CD4-positive, alpha-beta T cell treated with Interleukin-15 for 4 hours (primary cell): ENCODE measurements at regions not wholly inside any gene's neighbourhood (a gene's known extent, or its start where the extent isn't known, plus 50 kb on each side); places are given as distances from the start of the nearest gene placed in this dataset.
"Not testable (repeated sequence)": the region's sequence is repeated elsewhere in the genome, so short reads cannot be mapped to it uniquely, and the experiment has no call there.

Source experiments
- DNase-seq: peaks from one replicate; pipeline ENCODE4 v3.0.0-alpha.2; 2020; ENCODE audit warnings: low spot score

- DNase-seq, result no peak
Measured at GRCh38 chr9:94033383-94033782, 50.9 kb upstream of the PTPDC1 start.

DNA sequence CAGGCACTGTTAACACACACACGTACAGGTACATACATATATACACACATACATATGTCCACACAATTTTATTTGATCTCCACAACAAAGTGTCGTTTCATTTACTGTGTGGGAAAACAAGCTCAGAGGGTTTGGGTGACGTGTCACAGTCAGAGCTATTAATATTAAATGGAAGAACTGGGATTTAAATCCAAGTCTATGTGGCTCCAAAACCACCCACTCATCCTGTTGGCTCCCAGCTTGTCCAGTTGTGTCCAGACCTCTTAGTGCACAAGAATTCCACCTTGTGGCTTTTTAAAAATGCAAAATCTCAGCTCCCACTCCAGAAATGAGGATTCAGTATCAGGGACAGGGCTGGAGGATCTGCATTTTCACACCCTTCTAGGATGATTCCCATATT, 52.3 kb upstream of the PTPDC1 start:
- no peak for DNase-seq

GRCh38 chr9:94031380-94031779, 52.9 kb upstream of the PTPDC1 start:
- DNase-seq, result no peak

DNA sequence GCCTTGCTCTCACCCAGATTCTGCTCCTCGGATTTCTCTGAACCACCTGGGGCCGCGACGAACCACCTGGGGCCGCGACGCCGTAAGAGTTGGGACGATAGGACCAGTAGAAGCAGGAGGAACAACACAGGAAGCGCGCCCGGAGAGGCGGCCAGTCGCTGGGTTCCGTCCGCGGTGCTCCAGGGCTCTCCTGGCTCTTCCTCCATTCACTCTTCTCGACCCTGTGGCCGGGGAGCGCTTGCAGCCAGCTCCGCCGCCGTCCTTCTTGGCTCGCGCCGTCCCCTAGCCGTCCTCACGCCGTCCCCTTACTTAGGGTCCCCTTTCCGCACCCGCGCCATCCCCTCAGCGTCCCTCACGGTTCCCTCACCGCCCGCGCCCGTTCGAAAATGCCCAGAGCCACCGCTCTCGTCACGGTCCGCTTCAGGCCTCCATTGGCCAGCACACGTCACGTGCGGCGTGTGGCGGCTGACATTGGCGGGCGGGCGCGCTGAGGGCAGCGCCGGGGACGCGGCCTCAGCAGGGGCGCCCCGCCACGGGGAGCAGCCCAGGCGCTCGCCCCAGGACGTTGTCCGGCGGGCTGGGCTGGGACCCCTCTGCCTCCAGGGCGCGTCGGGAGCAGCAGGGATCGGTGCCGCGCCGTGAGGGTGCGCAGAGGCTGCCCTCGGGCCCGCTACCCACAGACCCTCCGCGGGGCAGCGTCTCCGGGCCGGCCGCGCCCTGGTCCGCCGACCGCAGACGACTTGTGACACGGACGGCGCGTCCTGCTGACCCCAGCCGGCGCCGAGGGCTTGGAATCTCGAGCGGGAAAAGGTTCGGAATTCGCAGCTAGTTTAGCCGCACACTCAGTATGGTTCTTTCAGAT, 53.7 kb upstream of the PTPDC1 start:
- DNase-seq, result peak; percentile 75

GRCh38 chr9:94029932-94030317, 54.3 kb upstream of the PTPDC1 start:
- DNase-seq, result no peak

GRCh38 chr9:94026816-94027215, 57.4 kb upstream of the PTPDC1 start:
- DNase-seq, result no peak

GRCh38 chr9:94022476-94022875, 61.8 kb upstream of the PTPDC1 start:
- DNase-seq, result not testable (repeated sequence)

DNA sequence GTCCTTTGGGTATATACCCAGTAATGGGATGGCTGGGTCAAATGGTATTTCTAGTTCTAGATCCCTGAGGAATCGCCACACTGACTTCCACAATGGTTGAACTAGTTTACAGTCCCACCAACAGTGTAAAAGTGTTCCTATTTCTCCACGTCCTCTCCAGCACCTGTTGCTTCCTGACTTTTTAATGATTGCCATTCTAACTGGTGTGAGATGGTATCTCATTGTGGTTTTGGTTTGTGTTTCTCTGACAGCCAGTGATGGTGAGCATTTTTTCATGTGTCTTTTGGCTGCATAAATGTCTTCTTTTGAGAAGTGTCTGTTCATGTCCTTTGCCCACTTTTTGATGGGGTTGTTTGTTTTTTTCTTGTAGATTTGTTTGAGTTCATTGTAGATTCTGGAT, 63.4 kb upstream of the PTPDC1 start:
- not testable (repeated sequence) for DNase-seq

DNA sequence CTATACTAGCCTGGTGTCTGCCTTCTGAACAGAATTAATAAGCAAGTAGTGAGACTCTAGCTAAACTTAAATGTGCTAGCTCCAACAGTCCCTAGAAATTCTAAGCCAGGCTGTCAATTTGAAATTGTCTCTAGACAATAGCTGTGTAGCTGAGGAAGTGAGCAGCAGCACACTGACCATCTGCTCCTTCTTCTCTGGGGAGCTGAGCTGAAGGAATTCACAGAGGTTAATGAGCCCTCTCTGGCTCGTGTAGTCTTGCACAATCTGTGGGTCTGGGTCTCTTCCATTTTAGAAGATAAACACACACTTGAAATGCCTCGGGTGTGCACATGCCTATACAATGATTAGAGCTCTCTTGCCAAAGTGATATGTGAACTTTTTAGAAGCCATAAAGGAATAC, 63.5 kb upstream of the BARX1 start:
- DNase-seq, result no peak

- no peak for DNase-seq
Measured at GRCh38 chr9:94017939-94018531, 62.9 kb upstream of the BARX1 start.

GRCh38 chr9:94016744-94017143, 61.6 kb upstream of the BARX1 start:
- no peak for DNase-seq

- DNase-seq, result no peak
Measured at GRCh38 chr9:94014920-94015319, 59.8 kb upstream of the BARX1 start.

- peak; percentile 13 for DNase-seq
Measured at GRCh38 chr9:94014066-94014654, 59.0 kb upstream of the BARX1 start.

- DNase-seq, result no peak
Measured at GRCh38 chr9:94010980-94011533, 55.9 kb upstream of the BARX1 start.

- DNase-seq, result no peak
Measured at GRCh38 chr9:94005272-94005901, 50.2 kb upstream of the BARX1 start.
